ENCODE measurements at regions not wholly inside any gene's neighbourhood (a gene's known extent, or its start where the extent isn't known, plus 50 kb on each side); places are given as distances from the start of the nearest gene placed in this dataset.
A peak's percentile ranks its signal among the peaks of the same experiment; 100 is the strongest.

GRCh38 chr3:14252321-14253021, 73.9 kb downstream of the LSM3 start:
- Mint-ChIP-seq H3K9me3 (no peaks in the 10 kb centered on the region), H3K27me3 (ENCODE audit: insufficient read depth) (peaks cover 5% of the 10 kb centered on the region), H3K36me3 (ENCODE audit: low read depth) (peaks cover 4% of the 10 kb centered on the region; the same call in 1 of the 2 replicates), H3K4me3 (no peak overlapping the region), H3K4me1 (ENCODE audit: low read depth) (peaks cover 54% of the 10 kb centered on the region), H3K27ac (no peak overlapping the region)
- no peak for DNase-seq
- TF ChIP-seq CTCF (IDR thresholded peaks at IDR 0.05), result no peak

GRCh38 chr3:14253022-14253706, 74.5 kb downstream of the LSM3 start:
- Mint-ChIP-seq H3K27ac (peak overlapping the region; percentile 29; the same call in 1 of the 2 replicates), H3K4me3 (no peak overlapping the region), H3K9me3 (no peaks in the 10 kb centered on the region), H3K36me3 (ENCODE audit: low read depth) (peaks cover 4% of the 10 kb centered on the region; the same call in 1 of the 2 replicates), H3K27me3 (ENCODE audit: insufficient read depth) (peaks cover 5% of the 10 kb centered on the region), H3K4me1 (ENCODE audit: low read depth) (peaks cover 54% of the 10 kb centered on the region)
- DNase-seq, result peak; percentile 48
- TF ChIP-seq CTCF (IDR thresholded peaks at IDR 0.05), result no peak

GRCh38 chr3:14253707-14254382, 75.2 kb downstream of the LSM3 start:
- H3K27me3 Mint-ChIP-seq (ENCODE audit: insufficient read depth), result peaks cover 5% of the 10 kb centered on the region
- peaks cover 4% of the 10 kb centered on the region; the same call in 1 of the 2 replicates for H3K36me3 Mint-ChIP-seq (ENCODE audit: low read depth)
- H3K9me3 Mint-ChIP-seq, result no peaks in the 10 kb centered on the region
- H3K27ac Mint-ChIP-seq, result peak overlapping the region; percentile 29; the same call in 1 of the 2 replicates
- no peak for TF ChIP-seq CTCF (IDR thresholded peaks at IDR 0.05)
- H3K4me3 Mint-ChIP-seq, result no peak overlapping the region
- no peak for DNase-seq
- peaks cover 48% of the 10 kb centered on the region for H3K4me1 Mint-ChIP-seq (ENCODE audit: low read depth)

GRCh38 chr3:14254812-14255702, 76.4 kb downstream of the LSM3 start:
- Mint-ChIP-seq H3K36me3 (ENCODE audit: low read depth) (peaks cover 4% of the 10 kb centered on the region; the same call in 1 of the 2 replicates), H3K9me3 (no peaks in the 10 kb centered on the region), H3K4me1 (ENCODE audit: low read depth) (peaks cover 36% of the 10 kb centered on the region), H3K27me3 (ENCODE audit: insufficient read depth) (peaks cover 7% of the 10 kb centered on the region), H3K27ac (no peak overlapping the region), H3K4me3 (no peak overlapping the region)
- no peak for TF ChIP-seq CTCF (IDR thresholded peaks at IDR 0.05)
- DNase-seq, result no peak

- TF ChIP-seq CTCF (IDR thresholded peaks at IDR 0.05), result no peak
- Mint-ChIP-seq H3K36me3 (ENCODE audit: low read depth) (no peaks in the 10 kb centered on the region; the same call in 1 of the 2 replicates), H3K4me1 (ENCODE audit: low read depth) (peaks cover 39% of the 10 kb centered on the region), H3K27me3 (ENCODE audit: insufficient read depth) (peaks cover 4% of the 10 kb centered on the region), H3K9me3 (no peaks in the 10 kb centered on the region), H3K4me3 (no peak overlapping the region), H3K27ac (no peak overlapping the region)
- no peak for DNase-seq
These were observed 77.4 kb downstream of the LSM3 start for GRCh38 chr3:14256046-14256445.
